ENCODE measurements at regions not wholly inside any gene's neighbourhood (a gene's known extent, or its start where the extent isn't known, plus 50 kb on each side); places are given as distances from the start of the nearest gene placed in this dataset.
"Not testable (repeated sequence)": the region's sequence is repeated elsewhere in the genome, so short reads cannot be mapped to it uniquely, and the experiment has no call there.

- TF ChIP-seq, protein P1, sequence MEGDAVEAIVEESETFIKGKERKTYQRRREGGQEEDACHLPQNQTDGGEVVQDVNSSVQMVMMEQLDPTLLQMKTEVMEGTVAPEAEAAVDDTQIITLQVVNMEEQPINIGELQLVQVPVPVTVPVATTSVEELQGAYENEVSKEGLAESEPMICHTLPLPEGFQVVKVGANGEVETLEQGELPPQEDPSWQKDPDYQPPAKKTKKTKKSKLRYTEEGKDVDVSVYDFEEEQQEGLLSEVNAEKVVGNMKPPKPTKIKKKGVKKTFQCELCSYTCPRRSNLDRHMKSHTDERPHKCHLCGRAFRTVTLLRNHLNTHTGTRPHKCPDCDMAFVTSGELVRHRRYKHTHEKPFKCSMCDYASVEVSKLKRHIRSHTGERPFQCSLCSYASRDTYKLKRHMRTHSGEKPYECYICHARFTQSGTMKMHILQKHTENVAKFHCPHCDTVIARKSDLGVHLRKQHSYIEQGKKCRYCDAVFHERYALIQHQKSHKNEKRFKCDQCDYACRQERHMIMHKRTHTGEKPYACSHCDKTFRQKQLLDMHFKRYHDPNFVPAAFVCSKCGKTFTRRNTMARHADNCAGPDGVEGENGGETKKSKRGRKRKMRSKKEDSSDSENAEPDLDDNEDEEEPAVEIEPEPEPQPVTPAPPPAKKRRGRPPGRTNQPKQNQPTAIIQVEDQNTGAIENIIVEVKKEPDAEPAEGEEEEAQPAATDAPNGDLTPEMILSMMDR (conservative IDR thresholded peaks at IDR 0.05; ENCODE audit: low read length) = no peak
- no peak for DNase-seq (ENCODE audit: low read depth)
- H3K4me3 ChIP-seq (ENCODE audit: low read length) = no peak overlapping the region
These were observed 252.3 kb downstream of the ABCC12 start for GRCh38 chr16:47903470-47903869.

GRCh38 chr16:47897105-47897504 lies 258.7 kb downstream of the ABCC12 start:
- not testable (repeated sequence) for H3K4me3 ChIP-seq (ENCODE audit: low read length); DNase-seq (ENCODE audit: low read depth)

DNA sequence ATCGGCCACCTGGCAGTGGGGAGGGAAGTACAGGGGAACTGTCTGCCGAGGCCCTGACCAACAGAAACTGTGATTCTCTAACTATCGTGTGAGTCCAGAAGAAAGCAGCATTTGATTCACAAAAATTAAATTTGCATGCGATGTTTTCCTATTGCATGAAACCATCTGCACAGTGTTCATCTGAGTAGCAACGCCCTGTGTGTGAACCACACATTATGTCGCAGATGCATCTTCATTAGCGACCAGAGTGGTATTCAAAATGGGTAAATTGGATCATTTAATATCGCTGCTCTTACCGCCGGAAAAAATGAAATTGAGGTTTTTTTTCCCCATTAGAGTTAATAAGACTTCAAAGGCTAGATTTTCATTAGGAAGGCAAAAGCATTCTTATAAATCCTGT lies 260.6 kb downstream of the ABCC12 start:
- H3K4me3 ChIP-seq (ENCODE audit: low read length) = no peak overlapping the region
- TF ChIP-seq, protein P1 (conservative IDR thresholded peaks at IDR 0.05; ENCODE audit: low read length) = no peak
- DNase-seq (ENCODE audit: low read depth) = no peak

- TF ChIP-seq, protein P1 (conservative IDR thresholded peaks at IDR 0.05; ENCODE audit: low read length) = no peak
- H3K4me3 ChIP-seq (ENCODE audit: low read length) = no peak overlapping the region
- DNase-seq (ENCODE audit: low read depth) = no peak
These were observed 262.8 kb downstream of the ABCC12 start for GRCh38 chr16:47892999-47893398.

DNA sequence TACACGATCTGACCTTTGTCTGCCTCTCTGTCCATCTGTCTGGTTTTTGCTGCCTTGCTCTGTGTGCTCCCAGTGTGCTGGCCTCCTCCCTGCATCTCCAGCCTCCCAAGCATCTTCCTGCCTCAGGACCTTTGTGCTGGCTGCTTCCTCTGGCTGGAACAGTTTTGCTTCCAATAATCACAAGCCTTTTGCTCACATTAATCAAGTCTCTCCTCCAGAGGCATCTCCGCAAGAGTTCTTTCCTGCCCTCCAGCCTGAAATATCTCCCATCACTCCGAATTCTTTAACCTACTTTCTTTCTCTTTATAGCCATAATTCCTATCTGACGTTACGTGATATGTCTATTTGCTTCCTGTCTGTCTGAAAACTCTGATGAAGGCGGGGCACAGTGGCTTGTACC lies 267.1 kb downstream of the ABCC12 start:
- TF ChIP-seq, protein P1 (conservative IDR thresholded peaks at IDR 0.05; ENCODE audit: low read length) = no peak

DNA sequence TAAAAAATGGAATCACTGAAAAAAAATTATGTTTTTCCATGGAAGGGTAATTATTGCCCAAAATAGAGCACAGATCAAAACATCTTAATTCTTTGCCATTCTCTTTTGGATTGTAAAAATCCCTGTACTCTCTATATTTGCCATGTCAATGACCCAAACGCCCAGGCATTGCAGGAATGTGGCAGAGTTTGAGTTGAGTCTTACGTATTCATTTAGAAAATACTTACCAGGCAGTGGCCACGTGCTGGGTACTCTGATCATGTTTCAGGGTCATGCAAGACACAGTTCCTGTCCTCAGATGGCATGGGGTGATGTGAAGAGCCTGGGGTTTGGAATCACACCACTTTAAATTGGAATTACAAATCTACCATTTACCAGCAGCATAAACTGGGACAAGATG lies 267.7 kb downstream of the ABCC12 start:
- peak; percentile 68 for DNase-seq (ENCODE audit: low read depth)
- no peak overlapping the region for H3K4me3 ChIP-seq (ENCODE audit: low read length)
- TF ChIP-seq, protein P1 (conservative IDR thresholded peaks at IDR 0.05; ENCODE audit: low read length) = no peak

More for the DNA sequence above, 267.1 kb downstream of the ABCC12 start:
- DNase-seq (ENCODE audit: low read depth) = no peak
- H3K4me3 ChIP-seq (ENCODE audit: low read length) = no peak overlapping the region

DNA sequence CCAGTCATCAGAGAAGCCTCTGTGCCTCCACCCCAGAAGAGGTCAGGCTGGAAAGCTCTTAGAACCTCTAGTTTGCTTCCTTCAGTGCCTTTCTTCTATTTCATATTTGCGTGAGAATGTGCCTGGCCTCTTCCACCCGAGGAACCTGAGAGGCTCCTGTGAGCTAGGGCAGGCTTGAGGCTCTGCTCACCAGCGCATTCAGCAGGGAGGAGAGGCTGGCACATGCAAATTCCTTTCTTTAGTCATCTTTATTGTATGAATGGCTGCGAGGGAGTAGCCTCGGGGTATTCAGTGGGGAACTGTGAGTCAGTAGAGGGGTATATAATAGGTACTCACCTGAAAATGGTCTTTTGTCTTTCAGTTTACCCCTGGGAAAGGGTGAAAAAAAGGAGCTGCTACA lies 268.3 kb downstream of the ABCC12 start:
- H3K4me3 ChIP-seq (ENCODE audit: low read length) = no peak overlapping the region
- peak; percentile 16 for DNase-seq (ENCODE audit: low read depth)
- TF ChIP-seq, protein P1 (conservative IDR thresholded peaks at IDR 0.05; ENCODE audit: low read length) = no peak

All from AG10803 (cell line).